DMS79 (cell line): ENCODE measurements at regions not wholly inside any gene's neighbourhood (a gene's known extent, or its start where the extent isn't known, plus 50 kb on each side); places are given as distances from the start of the nearest gene placed in this dataset.
"Not testable (repeated sequence)": the region's sequence is repeated elsewhere in the genome, so short reads cannot be mapped to it uniquely, and the experiment has no call there.

ENCODE experiments used
- DNase-seq: peaks from one replicate; lab custom pipeline; 2025; lab: John Stamatoyannopoulos, UW

- no peak for DNase-seq
Measured at GRCh38 chr3:55156851-55157650, 229.2 kb upstream of the LRTM1 start.

GRCh38 chr3:55147856-55148720, 220.2 kb upstream of the LRTM1 start:
- no peak for DNase-seq

- DNase-seq: no peak
Measured at GRCh38 chr3:55147406-55147805, 219.5 kb upstream of the LRTM1 start.

- DNase-seq: no peak
Measured at GRCh38 chr3:55146216-55146615, 218.4 kb upstream of the LRTM1 start.

GRCh38 chr3:55144015-55144673, 216.3 kb upstream of the LRTM1 start:
- DNase-seq: no peak

GRCh38 chr3:55143336-55143735, 215.5 kb upstream of the LRTM1 start:
- no peak for DNase-seq

GRCh38 chr3:55136291-55136690, 208.4 kb upstream of the LRTM1 start:
- not testable (repeated sequence) for DNase-seq

GRCh38 chr3:55128225-55128823, 200.5 kb upstream of the LRTM1 start:
- no peak for DNase-seq

GRCh38 chr3:55127565-55127964, 199.7 kb upstream of the LRTM1 start:
- DNase-seq: no peak

GRCh38 chr3:55124371-55124770, 196.5 kb upstream of the LRTM1 start:
- no peak for DNase-seq
